ENCODE measurements at regions not wholly inside any gene's neighbourhood (a gene's known extent, or its start where the extent isn't known, plus 50 kb on each side); places are given as distances from the start of the nearest gene placed in this dataset.

DNA sequence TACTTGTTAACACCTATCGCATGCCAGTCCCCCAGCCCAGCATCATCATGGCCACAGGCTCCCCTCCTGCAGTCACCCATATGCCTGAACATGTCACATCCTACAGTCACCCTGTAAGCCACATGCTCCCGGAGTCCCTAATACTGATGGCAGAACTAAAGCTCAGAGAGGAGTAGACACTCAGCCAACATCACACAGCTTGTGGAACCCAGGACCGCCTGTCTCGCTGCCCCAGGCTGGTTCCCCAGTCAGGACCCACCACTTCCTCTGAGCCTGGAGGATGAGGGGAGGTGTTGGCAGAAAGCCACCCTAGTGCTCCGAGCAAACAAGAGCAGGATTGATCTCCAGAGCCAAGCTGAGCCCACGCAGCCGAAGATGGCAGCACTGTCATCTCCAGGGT lies 85.0 kb upstream of the MYL10 start:
- TF ChIP-seq ZNF138 (CRISPR knock-in tag; conservative IDR thresholded peaks at IDR 0.05): no peak
- TF ChIP-seq, protein P1, sequence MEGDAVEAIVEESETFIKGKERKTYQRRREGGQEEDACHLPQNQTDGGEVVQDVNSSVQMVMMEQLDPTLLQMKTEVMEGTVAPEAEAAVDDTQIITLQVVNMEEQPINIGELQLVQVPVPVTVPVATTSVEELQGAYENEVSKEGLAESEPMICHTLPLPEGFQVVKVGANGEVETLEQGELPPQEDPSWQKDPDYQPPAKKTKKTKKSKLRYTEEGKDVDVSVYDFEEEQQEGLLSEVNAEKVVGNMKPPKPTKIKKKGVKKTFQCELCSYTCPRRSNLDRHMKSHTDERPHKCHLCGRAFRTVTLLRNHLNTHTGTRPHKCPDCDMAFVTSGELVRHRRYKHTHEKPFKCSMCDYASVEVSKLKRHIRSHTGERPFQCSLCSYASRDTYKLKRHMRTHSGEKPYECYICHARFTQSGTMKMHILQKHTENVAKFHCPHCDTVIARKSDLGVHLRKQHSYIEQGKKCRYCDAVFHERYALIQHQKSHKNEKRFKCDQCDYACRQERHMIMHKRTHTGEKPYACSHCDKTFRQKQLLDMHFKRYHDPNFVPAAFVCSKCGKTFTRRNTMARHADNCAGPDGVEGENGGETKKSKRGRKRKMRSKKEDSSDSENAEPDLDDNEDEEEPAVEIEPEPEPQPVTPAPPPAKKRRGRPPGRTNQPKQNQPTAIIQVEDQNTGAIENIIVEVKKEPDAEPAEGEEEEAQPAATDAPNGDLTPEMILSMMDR (IDR thresholded peaks at IDR 0.05): no peak
- TF ChIP-seq EMX1 (CRISPR knock-in tag; IDR thresholded peaks at IDR 0.05): no peak
